LNCAP (cell line): ENCODE measurements at regions not wholly inside any gene's neighbourhood (a gene's known extent, or its start where the extent isn't known, plus 50 kb on each side); places are given as distances from the start of the nearest gene placed in this dataset.

Source experiments
- TF ChIP-seq, protein P1 (sequence below): fragments of 450-650 bp; IDR thresholded peaks from 2 replicates; pipeline ENCODE4 v1.5.1; 2017; ENCODE audit warnings: mild to moderate bottlenecking

DNA sequence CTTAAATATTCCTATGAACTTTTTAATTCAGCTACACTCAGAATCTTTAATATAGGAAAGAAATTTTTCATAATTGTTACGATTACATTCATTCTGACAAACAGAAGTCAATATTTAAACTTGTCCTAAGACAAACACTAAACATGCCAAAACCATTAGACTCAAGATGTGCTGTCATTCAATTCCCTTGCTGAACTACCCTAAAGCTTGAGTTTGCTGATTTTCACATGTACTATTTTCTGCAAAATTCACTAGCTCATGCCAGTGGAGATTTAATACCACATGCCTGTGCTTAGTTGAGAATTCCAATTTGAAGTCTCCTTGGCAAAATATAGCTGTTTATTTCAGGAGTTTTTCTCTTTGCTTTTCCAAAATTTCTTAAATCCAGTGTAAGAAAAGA, 448.0 kb downstream of the COL12A1 start:
- TF ChIP-seq, protein P1, sequence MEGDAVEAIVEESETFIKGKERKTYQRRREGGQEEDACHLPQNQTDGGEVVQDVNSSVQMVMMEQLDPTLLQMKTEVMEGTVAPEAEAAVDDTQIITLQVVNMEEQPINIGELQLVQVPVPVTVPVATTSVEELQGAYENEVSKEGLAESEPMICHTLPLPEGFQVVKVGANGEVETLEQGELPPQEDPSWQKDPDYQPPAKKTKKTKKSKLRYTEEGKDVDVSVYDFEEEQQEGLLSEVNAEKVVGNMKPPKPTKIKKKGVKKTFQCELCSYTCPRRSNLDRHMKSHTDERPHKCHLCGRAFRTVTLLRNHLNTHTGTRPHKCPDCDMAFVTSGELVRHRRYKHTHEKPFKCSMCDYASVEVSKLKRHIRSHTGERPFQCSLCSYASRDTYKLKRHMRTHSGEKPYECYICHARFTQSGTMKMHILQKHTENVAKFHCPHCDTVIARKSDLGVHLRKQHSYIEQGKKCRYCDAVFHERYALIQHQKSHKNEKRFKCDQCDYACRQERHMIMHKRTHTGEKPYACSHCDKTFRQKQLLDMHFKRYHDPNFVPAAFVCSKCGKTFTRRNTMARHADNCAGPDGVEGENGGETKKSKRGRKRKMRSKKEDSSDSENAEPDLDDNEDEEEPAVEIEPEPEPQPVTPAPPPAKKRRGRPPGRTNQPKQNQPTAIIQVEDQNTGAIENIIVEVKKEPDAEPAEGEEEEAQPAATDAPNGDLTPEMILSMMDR: no peak

DNA sequence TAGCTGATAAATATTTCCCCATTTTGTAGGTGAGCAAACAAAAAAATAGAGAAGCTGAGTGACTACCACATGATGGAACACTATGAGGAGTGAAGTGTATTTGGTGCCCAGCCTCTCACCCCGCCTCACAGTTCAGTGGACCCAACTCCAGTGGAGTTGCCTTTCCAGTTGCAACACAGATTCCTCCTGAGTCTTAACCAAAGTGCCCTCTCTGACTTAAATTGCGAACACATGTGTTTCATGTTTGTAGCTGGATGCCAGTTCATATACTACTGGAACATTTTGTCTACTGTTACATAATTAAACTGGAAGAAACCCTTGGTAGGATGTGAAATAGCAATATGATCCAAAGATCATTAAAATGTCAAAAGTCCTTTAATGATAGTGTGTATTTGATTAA, 448.9 kb downstream of the COL12A1 start:
- TF ChIP-seq, protein P1: no peak

DNA sequence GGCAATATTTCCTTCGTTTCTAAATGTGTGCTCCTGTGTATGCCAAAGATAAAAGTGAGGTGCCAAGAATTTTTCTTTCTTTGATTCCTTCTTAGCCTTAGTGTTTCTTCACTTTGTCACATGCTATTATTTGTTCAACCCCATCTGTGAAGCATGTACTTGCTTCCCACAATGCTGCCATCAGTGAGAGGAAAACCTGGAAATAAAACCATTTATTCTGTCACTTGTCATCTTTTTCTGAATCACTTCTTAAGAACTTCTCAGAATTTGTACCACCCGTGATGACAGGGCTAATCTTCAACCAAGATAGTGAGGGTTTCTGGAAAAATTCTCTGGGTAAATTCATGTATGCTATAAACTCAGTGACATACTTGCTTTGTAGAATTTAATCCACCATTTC, 450.1 kb downstream of the COL12A1 start:
- TF ChIP-seq, protein P1: no peak

DNA sequence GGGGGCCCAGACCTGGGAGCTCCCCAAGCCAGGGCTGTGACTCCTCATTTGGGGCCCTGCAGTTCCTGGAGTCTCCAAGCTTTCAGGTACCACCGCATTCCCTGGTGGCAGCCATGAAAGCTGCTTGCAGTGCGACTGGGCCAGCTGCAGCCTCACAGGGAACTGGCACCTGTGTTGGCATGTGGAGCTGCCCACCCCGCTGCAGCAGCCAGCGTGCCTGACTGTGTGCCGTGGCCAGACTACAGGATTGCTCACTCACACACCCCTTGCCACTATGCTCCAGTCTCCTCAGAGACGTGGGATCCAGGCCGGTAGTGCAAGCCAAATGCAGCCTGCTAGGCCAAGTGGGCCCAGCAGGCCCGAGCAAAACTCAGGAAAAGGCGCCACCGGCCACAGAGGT, 450.7 kb downstream of the COL12A1 start:
- TF ChIP-seq, protein P1: no peak

DNA sequence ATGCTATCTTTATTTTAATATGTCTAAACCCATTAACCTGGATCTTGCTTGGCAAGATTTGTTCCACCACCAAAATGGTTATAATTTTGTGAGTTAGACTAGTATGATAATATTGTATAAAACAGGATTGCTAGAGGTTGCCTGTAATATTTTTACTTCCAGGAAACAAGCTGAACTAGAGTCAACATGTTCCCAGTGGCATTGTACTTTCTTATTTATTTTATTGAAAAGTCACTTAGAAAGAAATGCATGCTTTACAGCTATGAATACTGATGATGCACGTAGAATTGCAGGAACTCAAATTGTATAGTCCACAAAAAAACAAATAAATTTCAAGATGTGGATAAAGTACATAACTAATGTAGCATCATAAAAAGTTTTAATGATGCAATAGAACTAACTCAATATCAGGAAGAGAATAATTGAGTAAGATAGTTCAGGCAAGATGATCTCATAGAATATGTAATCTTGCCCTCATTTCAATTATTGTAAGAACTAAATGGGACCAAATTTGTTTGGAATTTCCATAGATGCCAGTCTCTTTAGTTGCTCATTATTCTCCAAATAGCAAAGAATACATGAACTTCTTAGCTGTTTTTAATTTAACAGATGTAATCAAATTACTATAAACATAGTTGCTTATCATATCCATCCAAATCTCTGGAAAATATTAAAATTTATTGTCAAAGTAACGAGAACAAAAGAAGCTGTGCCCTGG, 451.8 kb downstream of the COL12A1 start:
- TF ChIP-seq, protein P1: no peak

DNA sequence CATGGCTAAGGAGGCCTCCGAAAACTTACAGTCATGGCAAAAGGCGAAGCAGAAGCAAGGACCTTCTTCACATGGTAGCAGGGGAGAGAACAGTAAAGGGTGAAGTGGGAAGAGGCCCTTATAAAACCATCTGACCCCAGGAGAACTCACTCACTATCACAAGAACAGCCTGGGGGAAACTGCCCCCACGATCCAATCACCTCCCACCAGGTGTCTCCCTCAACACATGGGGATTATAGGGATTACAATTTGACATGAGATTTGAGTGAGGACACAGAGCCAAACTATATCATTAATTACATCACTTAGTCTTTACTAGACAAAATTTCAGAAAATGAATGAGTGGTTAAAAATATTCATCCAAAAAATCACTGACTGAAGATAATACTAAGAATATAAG, 453.6 kb downstream of the COL12A1 start:
- TF ChIP-seq, protein P1: no peak

DNA sequence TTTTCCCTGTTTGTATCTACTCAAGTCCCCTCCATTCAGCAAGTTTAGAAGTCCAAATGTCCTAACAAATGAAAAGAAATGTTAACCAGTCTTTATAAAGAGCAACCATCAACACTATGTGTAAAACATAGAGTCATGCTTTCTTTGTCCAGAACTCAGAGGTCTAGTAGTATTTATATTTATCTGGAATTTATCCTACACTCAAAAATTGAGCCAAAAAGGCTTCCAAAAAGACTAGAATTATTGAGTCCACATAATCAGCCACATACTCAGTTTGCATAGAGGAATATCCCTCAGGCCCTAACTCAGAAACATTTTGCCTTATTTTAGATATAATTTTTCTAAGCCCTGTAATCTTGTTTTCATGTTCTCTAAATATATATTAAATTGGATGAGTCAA, 455.0 kb downstream of the COL12A1 start:
- TF ChIP-seq, protein P1: no peak
